A549 (cell line): ENCODE measurements at regions not wholly inside any gene's neighbourhood (a gene's known extent, or its start where the extent isn't known, plus 50 kb on each side); places are given as distances from the start of the nearest gene placed in this dataset.

Experiments used
- CTCF ChIP-seq: fragments of >200 bp; sonication (Bioruptor Twin); formaldehyde crosslinking; IDR thresholded peaks from 3 replicates; pipeline ENCODE4 v1.5.1; 2016
- EP300 ChIP-seq, 2 experiments: fragments of >200 bp; sonication (Bioruptor Twin); formaldehyde crosslinking; IDR thresholded peaks; 2 replicates in 1 of 2; 3 replicates in 1 of 2; pipeline ENCODE4 v1.6.1; 2016 to 2017
- FOSB ChIP-seq: fragments of 250-450 bp; sonication (Bioruptor Pico); IDR thresholded peaks from 2 replicates; pipeline ENCODE4 v1.5.0; 2020; ENCODE audit warnings: mild to moderate bottlenecking, moderate library complexity
- HEYL ChIP-seq: fragments of 250-450 bp; sonication (Bioruptor Pico); IDR thresholded peaks from 2 replicates; pipeline ENCODE4 v1.8.0; 2021; ENCODE audit warnings: mild to moderate bottlenecking, moderate library complexity
- JUN ChIP-seq, 2 experiments: fragments of >200 bp; sonication (Bioruptor Twin); formaldehyde crosslinking; IDR thresholded peaks; 2 replicates in 1 of 2; 3 replicates in 1 of 2; pipeline ENCODE4 v1.6.1; 2016 to 2017
- KDM5A ChIP-seq: fragments of 200-600 bp; sonication (generic); IDR thresholded peaks from 2 replicates; pipeline ENCODE4 v1.6.1; 2016; ENCODE audit warnings: antibody characterized with exemption, mild to moderate bottlenecking
- MAX ChIP-seq: IDR thresholded peaks from 2 replicates; pipeline ENCODE4 v1.6.1; 2012
- POLR2A ChIP-seq: IDR thresholded peaks from 2 replicates; pipeline ENCODE4 v1.6.1; 2012; ENCODE audit warnings: mild to moderate bottlenecking, low read length
- RCOR1 ChIP-seq: fragments of 150-350 bp; IDR thresholded peaks from 2 replicates; pipeline ENCODE4 v1.6.1; 2014; ENCODE audit warnings: antibody characterized with exemption, low read length, low read depth

GRCh38 chr6:55977959-55978665 lies 102.7 kb upstream of the BMP5 start:
- TF ChIP-seq EP300 (IDR thresholded peaks at IDR 0.05) = no peak
- TF ChIP-seq POLR2A = no peak
- TF ChIP-seq KDM5A = no peak
- TF ChIP-seq JUN (IDR thresholded peaks at IDR 0.05) = no peak
- no peak for TF ChIP-seq RCOR1
- no peak for TF ChIP-seq CTCF
- TF ChIP-seq MAX = no peak
- no peak for TF ChIP-seq HEYL (CRISPR knock-in tag)
- no peak for TF ChIP-seq FOSB (CRISPR knock-in tag)
